SK-N-SH treated with all-trans-retinoic acid at 6 μM for 48 hours (cell line): ENCODE measurements at regions not wholly inside any gene's neighbourhood (a gene's known extent, or its start where the extent isn't known, plus 50 kb on each side); places are given as distances from the start of the nearest gene placed in this dataset.

Source experiments
- ATAC-seq: fragments of 200-7000 bp; cut with Tn5 transposase; 3 replicates; pipeline ENCODE4 v1.9.1; 2020; ENCODE audit warnings: mild to moderate bottlenecking, moderate library complexity
- ARNTL ChIP-seq: fragments of 450-650 bp; formaldehyde crosslinking; IDR thresholded peaks from 2 replicates; pipeline ENCODE4 v1.5.0; 2020; ENCODE audit warnings: low read depth, mild to moderate bottlenecking, moderate library complexity, borderline replicate concordance
- BACH2 ChIP-seq: fragments of 250-450 bp; sonication (Bioruptor Pico); IDR thresholded peaks from 2 replicates; pipeline ENCODE4 v1.9.0; 2021; ENCODE audit warnings: mild to moderate bottlenecking, borderline replicate concordance
- CSDC2 ChIP-seq: fragments of 250-450 bp; sonication (Bioruptor Pico); IDR thresholded peaks from 2 replicates; pipeline ENCODE4 v1.5.0; 2020; ENCODE audit warnings: mild to moderate bottlenecking, moderate library complexity
- ESRRG ChIP-seq: fragments of 250-450 bp; sonication (Bioruptor Pico); IDR thresholded peaks from 2 replicates; pipeline ENCODE4 v1.6.1; 2021; ENCODE audit warnings: mild to moderate bottlenecking
- ISL1 ChIP-seq: fragments of 250-450 bp; sonication (Bioruptor Pico); IDR thresholded peaks from 2 replicates; pipeline ENCODE4 v2.1.2; 2022; ENCODE audit warnings: mild to moderate bottlenecking, moderate library complexity
- RARB ChIP-seq: fragments of 250-450 bp; sonication (Bioruptor Pico); IDR thresholded peaks from 2 replicates; pipeline ENCODE4 v1.8.0; 2021; ENCODE audit warnings: mild to moderate bottlenecking, moderate library complexity
- SNAI2 ChIP-seq: fragments of 250-450 bp; sonication (Bioruptor Pico); IDR thresholded peaks from 2 replicates; pipeline ENCODE4 v1.5.0; 2020; ENCODE audit warnings: mild to moderate bottlenecking, moderate library complexity
- TCF4 ChIP-seq: fragments of 250-450 bp; sonication (Bioruptor Pico); IDR thresholded peaks from 2 replicates; pipeline ENCODE4 v1.8.0; 2021; ENCODE audit warnings: mild to moderate bottlenecking, moderate library complexity, borderline replicate concordance
- TOX ChIP-seq: fragments of 250-450 bp; sonication (Bioruptor Pico); IDR thresholded peaks from 2 replicates; pipeline ENCODE4 v1.8.0; 2021; ENCODE audit warnings: mild to moderate bottlenecking, moderate library complexity, borderline replicate concordance
- ZC3H10 ChIP-seq: fragments of 250-450 bp; sonication (Bioruptor Pico); IDR thresholded peaks from 2 replicates; pipeline ENCODE4 v1.5.1; 2021; ENCODE audit warnings: mild to moderate bottlenecking, moderate library complexity
- ZFP3 ChIP-seq: fragments of 250-450 bp; sonication (Bioruptor Pico); IDR thresholded peaks from 2 replicates; pipeline ENCODE4 v1.5.0; 2020; ENCODE audit warnings: mild to moderate bottlenecking, moderate library complexity
- ZFP30 ChIP-seq: fragments of 450-650 bp; formaldehyde crosslinking; IDR thresholded peaks from 2 replicates; pipeline ENCODE4 v1.5.0; 2022; ENCODE audit warnings: mild to moderate bottlenecking, moderate library complexity
- ZNF565 ChIP-seq: fragments of 450-650 bp; formaldehyde crosslinking; conservative IDR thresholded peaks from 2 replicates; pipeline ENCODE4 v1.5.0; 2020; ENCODE audit warnings: low read depth, mild to moderate bottlenecking, moderate library complexity
- ZNF70 ChIP-seq: fragments of 450-650 bp; formaldehyde crosslinking; IDR thresholded peaks from 2 replicates; pipeline ENCODE4 v1.5.0; 2020; ENCODE audit warnings: mild to moderate bottlenecking, moderate library complexity
- ZNF8 ChIP-seq: fragments of 450-650 bp; formaldehyde crosslinking; IDR thresholded peaks from 2 replicates; pipeline ENCODE4 v1.5.0; 2020; ENCODE audit warnings: mild to moderate bottlenecking, moderate library complexity
- TF ChIP-seq, protein P1 (sequence below): fragments of 250-450 bp; sonication (Bioruptor Pico); IDR thresholded peaks from 2 replicates; pipeline ENCODE4 v1.5.0; 2020; ENCODE audit warnings: mild to moderate bottlenecking, moderate library complexity
- TF ChIP-seq, protein P2 (sequence below): fragments of 250-450 bp; sonication (Bioruptor Pico); IDR thresholded peaks from 2 replicates; pipeline ENCODE4 v1.8.0; 2021; ENCODE audit warnings: low read depth, mild to moderate bottlenecking, moderate library complexity, borderline replicate concordance
- TF ChIP-seq, protein P3 (sequence below): fragments of 250-450 bp; sonication (Bioruptor Pico); IDR thresholded peaks from 2 replicates; pipeline ENCODE4 v1.5.1; 2021; ENCODE audit warnings: mild to moderate bottlenecking, moderate library complexity
- TF ChIP-seq, protein P4 (sequence below): fragments of 250-450 bp; sonication (Bioruptor Pico); IDR thresholded peaks from 2 replicates; pipeline ENCODE4 v1.8.0; 2020; ENCODE audit warnings: mild to moderate bottlenecking, moderate library complexity, borderline replicate concordance

DNA sequence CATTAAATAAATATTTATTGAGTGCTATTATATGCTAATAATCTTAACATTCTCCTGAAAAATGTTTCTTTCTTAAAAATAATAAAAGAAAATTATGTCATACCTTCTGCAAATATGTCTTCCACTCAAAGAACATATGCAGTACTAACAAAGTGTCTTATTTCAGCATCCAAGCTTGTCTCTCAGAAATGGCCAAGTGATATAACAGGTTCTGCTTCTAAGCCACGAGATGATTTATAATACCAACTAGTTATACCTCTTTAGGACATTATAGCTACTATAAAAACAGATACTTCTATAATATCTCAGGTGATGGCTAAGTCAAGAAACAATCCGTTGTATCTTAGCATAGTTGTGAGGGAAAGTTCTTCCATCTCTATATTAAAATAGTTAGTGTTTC, 128.1 kb upstream of the ARID2 start:
- no peak for TF ChIP-seq CSDC2
- TF ChIP-seq, protein P1, sequence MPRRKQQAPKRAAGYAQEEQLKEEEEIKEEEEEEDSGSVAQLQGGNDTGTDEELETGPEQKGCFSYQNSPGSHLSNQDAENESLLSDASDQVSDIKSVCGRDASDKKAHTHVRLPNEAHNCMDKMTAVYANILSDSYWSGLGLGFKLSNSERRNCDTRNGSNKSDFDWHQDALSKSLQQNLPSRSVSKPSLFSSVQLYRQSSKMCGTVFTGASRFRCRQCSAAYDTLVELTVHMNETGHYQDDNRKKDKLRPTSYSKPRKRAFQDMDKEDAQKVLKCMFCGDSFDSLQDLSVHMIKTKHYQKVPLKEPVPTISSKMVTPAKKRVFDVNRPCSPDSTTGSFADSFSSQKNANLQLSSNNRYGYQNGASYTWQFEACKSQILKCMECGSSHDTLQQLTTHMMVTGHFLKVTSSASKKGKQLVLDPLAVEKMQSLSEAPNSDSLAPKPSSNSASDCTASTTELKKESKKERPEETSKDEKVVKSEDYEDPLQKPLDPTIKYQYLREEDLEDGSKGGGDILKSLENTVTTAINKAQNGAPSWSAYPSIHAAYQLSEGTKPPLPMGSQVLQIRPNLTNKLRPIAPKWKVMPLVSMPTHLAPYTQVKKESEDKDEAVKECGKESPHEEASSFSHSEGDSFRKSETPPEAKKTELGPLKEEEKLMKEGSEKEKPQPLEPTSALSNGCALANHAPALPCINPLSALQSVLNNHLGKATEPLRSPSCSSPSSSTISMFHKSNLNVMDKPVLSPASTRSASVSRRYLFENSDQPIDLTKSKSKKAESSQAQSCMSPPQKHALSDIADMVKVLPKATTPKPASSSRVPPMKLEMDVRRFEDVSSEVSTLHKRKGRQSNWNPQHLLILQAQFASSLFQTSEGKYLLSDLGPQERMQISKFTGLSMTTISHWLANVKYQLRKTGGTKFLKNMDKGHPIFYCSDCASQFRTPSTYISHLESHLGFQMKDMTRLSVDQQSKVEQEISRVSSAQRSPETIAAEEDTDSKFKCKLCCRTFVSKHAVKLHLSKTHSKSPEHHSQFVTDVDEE, result no peak
- no peak for TF ChIP-seq ESRRG (CRISPR knock-in tag)
- TF ChIP-seq ISL1 (CRISPR knock-in tag), result no peak
- no peak for TF ChIP-seq ZNF565
- TF ChIP-seq TOX (CRISPR knock-in tag), result no peak
- TF ChIP-seq ZNF8 (CRISPR knock-in tag), result no peak
- TF ChIP-seq TCF4 (CRISPR knock-in tag), result no peak
- TF ChIP-seq ARNTL (CRISPR knock-in tag), result no peak
- no peak for TF ChIP-seq ZFP30 (CRISPR knock-in tag)
- TF ChIP-seq ZFP3 (CRISPR knock-in tag), result no peak
- no peak for TF ChIP-seq ZNF70
- no peak for TF ChIP-seq SNAI2 (CRISPR knock-in tag)
- TF ChIP-seq, protein P2, sequence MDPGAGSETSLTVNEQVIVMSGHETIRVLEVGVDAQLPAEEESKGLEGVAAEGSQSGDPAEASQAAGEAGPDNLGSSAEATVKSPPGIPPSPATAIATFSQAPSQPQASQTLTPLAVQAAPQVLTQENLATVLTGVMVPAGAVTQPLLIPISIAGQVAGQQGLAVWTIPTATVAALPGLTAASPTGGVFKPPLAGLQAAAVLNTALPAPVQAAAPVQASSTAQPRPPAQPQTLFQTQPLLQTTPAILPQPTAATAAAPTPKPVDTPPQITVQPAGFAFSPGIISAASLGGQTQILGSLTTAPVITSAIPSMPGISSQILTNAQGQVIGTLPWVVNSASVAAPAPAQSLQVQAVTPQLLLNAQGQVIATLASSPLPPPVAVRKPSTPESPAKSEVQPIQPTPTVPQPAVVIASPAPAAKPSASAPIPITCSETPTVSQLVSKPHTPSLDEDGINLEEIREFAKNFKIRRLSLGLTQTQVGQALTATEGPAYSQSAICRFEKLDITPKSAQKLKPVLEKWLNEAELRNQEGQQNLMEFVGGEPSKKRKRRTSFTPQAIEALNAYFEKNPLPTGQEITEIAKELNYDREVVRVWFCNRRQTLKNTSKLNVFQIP (CRISPR knock-in tag), result no peak
- no peak for TF ChIP-seq RARB (CRISPR knock-in tag)
- TF ChIP-seq ZC3H10, result no peak
- TF ChIP-seq BACH2 (CRISPR knock-in tag), result no peak
- ATAC-seq, result no peak

DNA sequence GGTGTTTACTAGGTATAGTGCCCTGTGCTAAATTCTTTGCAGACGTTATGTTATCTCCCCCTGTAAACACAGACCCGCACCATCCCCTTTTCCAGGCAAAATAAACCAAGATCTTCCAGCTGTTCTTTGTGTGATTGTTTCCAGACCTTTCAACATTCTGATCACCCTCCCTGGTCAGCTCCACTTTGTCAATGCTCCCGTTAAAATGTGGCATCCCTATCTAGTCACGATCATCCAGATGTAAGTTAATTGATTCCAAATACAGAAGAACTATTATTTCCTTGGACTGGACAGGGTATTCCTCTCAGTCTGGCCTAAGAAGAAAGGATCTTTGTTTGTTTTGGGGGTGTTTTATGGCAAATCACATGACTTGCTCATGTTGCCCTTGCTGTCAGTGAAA, 127.6 kb upstream of the ARID2 start:
- TF ChIP-seq SNAI2 (CRISPR knock-in tag) (no peak), ISL1 (CRISPR knock-in tag) (no peak), TCF4 (CRISPR knock-in tag) (peak; percentile 90)
- TF ChIP-seq, protein P1, result peak; percentile 33; the same call in 1 of the 2 replicates
- TF ChIP-seq, protein P3, sequence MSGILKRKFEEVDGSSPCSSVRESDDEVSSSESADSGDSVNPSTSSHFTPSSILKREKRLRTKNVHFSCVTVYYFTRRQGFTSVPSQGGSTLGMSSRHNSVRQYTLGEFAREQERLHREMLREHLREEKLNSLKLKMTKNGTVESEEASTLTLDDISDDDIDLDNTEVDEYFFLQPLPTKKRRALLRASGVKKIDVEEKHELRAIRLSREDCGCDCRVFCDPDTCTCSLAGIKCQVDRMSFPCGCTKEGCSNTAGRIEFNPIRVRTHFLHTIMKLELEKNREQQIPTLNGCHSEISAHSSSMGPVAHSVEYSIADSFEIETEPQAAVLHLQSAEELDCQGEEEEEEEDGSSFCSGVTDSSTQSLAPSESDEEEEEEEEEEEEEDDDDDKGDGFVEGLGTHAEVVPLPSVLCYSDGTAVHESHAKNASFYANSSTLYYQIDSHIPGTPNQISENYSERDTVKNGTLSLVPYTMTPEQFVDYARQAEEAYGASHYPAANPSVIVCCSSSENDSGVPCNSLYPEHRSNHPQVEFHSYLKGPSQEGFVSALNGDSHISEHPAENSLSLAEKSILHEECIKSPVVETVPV (CRISPR knock-in tag), result no peak
- TF ChIP-seq, protein P4, sequence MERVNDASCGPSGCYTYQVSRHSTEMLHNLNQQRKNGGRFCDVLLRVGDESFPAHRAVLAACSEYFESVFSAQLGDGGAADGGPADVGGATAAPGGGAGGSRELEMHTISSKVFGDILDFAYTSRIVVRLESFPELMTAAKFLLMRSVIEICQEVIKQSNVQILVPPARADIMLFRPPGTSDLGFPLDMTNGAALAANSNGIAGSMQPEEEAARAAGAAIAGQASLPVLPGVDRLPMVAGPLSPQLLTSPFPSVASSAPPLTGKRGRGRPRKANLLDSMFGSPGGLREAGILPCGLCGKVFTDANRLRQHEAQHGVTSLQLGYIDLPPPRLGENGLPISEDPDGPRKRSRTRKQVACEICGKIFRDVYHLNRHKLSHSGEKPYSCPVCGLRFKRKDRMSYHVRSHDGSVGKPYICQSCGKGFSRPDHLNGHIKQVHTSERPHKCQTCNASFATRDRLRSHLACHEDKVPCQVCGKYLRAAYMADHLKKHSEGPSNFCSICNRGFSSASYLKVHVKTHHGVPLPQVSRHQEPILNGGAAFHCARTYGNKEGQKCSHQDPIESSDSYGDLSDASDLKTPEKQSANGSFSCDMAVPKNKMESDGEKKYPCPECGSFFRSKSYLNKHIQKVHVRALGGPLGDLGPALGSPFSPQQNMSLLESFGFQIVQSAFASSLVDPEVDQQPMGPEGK (CRISPR knock-in tag), result no peak
- ATAC-seq, result no peak

DNA sequence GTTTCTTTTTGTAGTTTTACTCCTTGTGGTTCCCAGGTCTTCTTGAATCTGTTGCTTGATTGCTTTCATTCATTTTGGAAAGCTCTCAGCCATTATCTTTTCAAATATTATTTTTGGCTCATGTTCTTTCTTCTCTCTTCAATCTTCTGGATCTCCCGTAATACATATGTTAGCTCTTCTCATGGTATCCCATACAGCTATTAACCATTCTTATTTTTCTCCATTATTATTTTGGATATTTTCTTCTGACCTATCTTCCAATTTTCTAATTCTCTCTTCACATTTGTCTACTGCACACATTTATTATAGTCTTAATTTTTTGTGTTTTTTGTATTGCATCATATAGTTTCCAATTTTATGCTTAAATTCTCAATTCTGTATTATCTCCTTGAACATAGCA, 123.9 kb upstream of the ARID2 start:
- no peak for ATAC-seq
- TF ChIP-seq ZFP30 (CRISPR knock-in tag) (peak; percentile 100), ZC3H10 (no peak)
